GM21515 (cell line): ENCODE measurements at regions not wholly inside any gene's neighbourhood (a gene's known extent, or its start where the extent isn't known, plus 50 kb on each side); places are given as distances from the start of the nearest gene placed in this dataset.

ENCODE experiments used
- ATAC-seq: cut with Tn5 transposase; IDR thresholded peaks from one replicate; pipeline ENCODE4 v1.9.1; 2021; ENCODE audit not compliant: unreplicated experiment

- ATAC-seq = no peak
Observed at GRCh38 chr5:125126050-125126449, 379.6 kb upstream of the ZNF608 start.

- no peak for ATAC-seq
Observed at GRCh38 chr5:125129151-125129806, 382.8 kb upstream of the ZNF608 start.

GRCh38 chr5:125130591-125130990, 384.2 kb upstream of the ZNF608 start:
- ATAC-seq = no peak

GRCh38 chr5:125134216-125135081, 388.0 kb upstream of the ZNF608 start:
- ATAC-seq = no peak

GRCh38 chr5:125137535-125137934, 391.1 kb upstream of the ZNF608 start:
- no peak for ATAC-seq

GRCh38 chr5:125138266-125138665, 391.8 kb upstream of the ZNF608 start:
- no peak for ATAC-seq

- no peak for ATAC-seq
Observed at GRCh38 chr5:125139590-125139989, 393.2 kb upstream of the ZNF608 start.

- ATAC-seq = no peak
Observed at GRCh38 chr5:125140220-125140619, 393.8 kb upstream of the ZNF608 start.

GRCh38 chr5:125140855-125141254, 394.4 kb upstream of the ZNF608 start:
- ATAC-seq = no peak

GRCh38 chr5:125142458-125142857, 396.0 kb upstream of the ZNF608 start:
- no peak for ATAC-seq

- ATAC-seq = no peak
Observed at GRCh38 chr5:125143011-125143410, 396.6 kb upstream of the ZNF608 start.

- ATAC-seq = no peak
Observed at GRCh38 chr5:125148076-125148475, 401.6 kb upstream of the ZNF608 start.

- no peak for ATAC-seq
Observed at GRCh38 chr5:125148706-125149105, 402.3 kb upstream of the ZNF608 start.

GRCh38 chr5:125149110-125149509, 402.7 kb upstream of the ZNF608 start:
- ATAC-seq = no peak

GRCh38 chr5:125149527-125149926, 403.1 kb upstream of the ZNF608 start:
- ATAC-seq = no peak

GRCh38 chr5:125150041-125150669, 403.7 kb upstream of the ZNF608 start:
- ATAC-seq = no peak

- no peak for ATAC-seq
Observed at GRCh38 chr5:125151150-125151900, 404.9 kb upstream of the ZNF608 start.

GRCh38 chr5:125152044-125152443, 405.6 kb upstream of the ZNF608 start:
- ATAC-seq = no peak

- ATAC-seq = no peak
Observed at GRCh38 chr5:125152461-125153189, 406.2 kb upstream of the ZNF608 start.

- no peak for ATAC-seq
Observed at GRCh38 chr5:125153231-125153630, 406.8 kb upstream of the ZNF608 start.
